ENCODE measurements at regions not wholly inside any gene's neighbourhood (a gene's known extent, or its start where the extent isn't known, plus 50 kb on each side); places are given as distances from the start of the nearest gene placed in this dataset.

- TF ChIP-seq CTCF (IDR thresholded peaks at IDR 0.05) (no peak), POLR2A (IDR thresholded peaks at IDR 0.05) (no peak)
These were observed 1071.9 kb downstream of the IGSF11 start for GRCh38 chr3:117962750-117963149.
